ENCODE measurements at regions not wholly inside any gene's neighbourhood (a gene's known extent, or its start where the extent isn't known, plus 50 kb on each side); places are given as distances from the start of the nearest gene placed in this dataset.

GRCh38 chr4:159598602-159599001 lies 495.7 kb downstream of the RAPGEF2 start:
- no peak for TF ChIP-seq ZFX (IDR thresholded peaks at IDR 0.05; ENCODE audit: borderline replicate concordance)
- TF ChIP-seq CTCF (IDR thresholded peaks at IDR 0.05) = no peak
- no peak overlapping the region for H3K27ac ChIP-seq

DNA sequence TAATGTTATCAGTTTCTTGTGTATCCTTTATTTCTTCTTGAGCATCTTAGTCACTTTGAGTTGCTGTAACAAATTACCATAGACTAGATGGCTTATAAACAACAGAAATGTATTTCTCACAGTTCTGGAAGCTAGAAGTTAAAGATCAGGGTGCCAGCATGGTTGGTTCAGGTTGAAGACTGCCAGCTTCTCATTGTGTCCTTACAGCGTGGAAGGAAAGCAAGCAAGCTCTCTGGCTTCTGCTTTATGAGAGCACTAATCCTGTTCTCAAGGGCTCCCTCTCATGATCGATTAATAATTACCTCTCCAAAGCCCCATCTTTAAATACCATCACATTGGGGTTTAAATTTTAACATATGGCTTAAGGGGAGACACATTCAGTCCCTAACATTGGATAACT lies 497.2 kb downstream of the RAPGEF2 start:
- no peak overlapping the region for H3K27ac ChIP-seq
- no peak for TF ChIP-seq ZFX (IDR thresholded peaks at IDR 0.05; ENCODE audit: borderline replicate concordance)
- TF ChIP-seq CTCF (IDR thresholded peaks at IDR 0.05) = no peak

- no peak for TF ChIP-seq ZFX (IDR thresholded peaks at IDR 0.05; ENCODE audit: borderline replicate concordance)
- H3K27ac ChIP-seq = no peak overlapping the region
Measured at GRCh38 chr4:159604781-159605180, 501.9 kb downstream of the RAPGEF2 start.

DNA sequence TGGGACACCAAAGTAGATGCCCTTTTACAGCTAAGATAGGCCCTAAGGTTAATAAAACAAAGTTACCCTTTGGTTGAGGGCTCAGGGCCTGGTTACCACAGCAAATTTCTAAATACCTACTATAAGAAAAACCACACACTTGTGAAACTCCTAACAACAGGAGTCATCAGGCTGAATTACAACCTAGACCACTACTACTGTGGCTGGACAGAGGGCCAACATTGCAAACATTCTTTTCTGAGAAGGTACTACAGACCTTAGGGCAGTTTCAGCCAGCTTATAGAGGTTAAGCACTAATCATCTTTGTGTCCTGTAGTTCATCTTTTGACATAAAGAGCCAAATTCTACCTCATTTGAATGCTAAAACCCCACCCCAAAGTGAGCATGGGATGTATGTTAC lies 504.0 kb downstream of the RAPGEF2 start:
- TF ChIP-seq CTCF (IDR thresholded peaks at IDR 0.05) (no peak), ZFX (IDR thresholded peaks at IDR 0.05; ENCODE audit: borderline replicate concordance) (no peak)
- H3K27ac ChIP-seq = no peak overlapping the region

DNA sequence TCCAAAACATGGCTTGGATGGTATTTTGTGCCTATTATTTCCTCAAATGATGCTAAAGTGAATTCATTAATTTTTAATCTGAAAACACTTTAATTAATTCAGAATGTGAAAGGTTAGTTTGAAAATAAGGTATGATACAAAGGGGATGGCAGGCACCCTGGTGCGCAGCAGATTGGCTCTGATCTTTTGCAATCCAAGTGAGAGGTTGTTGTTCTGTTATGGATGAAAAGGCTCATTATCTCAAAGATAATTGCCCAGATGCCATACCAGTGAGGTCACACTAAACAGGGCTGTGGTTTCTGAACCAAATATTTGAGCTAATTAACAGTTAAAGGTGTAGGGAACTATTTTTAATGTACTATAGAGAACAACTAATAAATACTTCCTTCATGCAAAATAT lies 504.9 kb downstream of the RAPGEF2 start:
- TF ChIP-seq ZFX (IDR thresholded peaks at IDR 0.05; ENCODE audit: borderline replicate concordance) = no peak
- no peak for TF ChIP-seq CTCF (IDR thresholded peaks at IDR 0.05)
- H3K27ac ChIP-seq = no peak overlapping the region

- TF ChIP-seq ZFX (IDR thresholded peaks at IDR 0.05; ENCODE audit: borderline replicate concordance) (no peak), CTCF (IDR thresholded peaks at IDR 0.05) (no peak)
- H3K27ac ChIP-seq = no peak overlapping the region
Measured at GRCh38 chr4:159608436-159608835, 505.6 kb downstream of the RAPGEF2 start.

DNA sequence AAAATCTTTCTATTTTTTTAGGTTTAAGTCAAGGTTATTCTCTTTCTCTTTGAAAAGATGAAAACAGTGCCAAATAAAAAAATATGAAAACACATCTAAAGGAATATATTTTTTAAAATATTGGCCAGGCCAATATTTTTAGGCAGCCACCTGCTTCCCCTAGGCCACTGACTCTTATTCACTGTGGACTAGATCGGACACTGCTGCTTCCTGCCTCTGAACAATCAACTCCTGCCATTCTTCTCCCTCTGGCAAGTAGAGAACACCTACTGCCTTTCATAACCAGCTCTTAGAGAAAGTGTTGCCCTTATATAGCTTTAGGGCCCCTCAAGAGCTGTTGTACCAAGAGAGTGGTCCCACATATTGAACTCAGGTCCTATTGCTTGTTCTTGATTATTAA lies 529.2 kb downstream of the RAPGEF2 start:
- no peak overlapping the region for H3K27ac ChIP-seq
- TF ChIP-seq ZFX (IDR thresholded peaks at IDR 0.05; ENCODE audit: borderline replicate concordance) = no peak
- no peak for TF ChIP-seq CTCF (IDR thresholded peaks at IDR 0.05)

DNA sequence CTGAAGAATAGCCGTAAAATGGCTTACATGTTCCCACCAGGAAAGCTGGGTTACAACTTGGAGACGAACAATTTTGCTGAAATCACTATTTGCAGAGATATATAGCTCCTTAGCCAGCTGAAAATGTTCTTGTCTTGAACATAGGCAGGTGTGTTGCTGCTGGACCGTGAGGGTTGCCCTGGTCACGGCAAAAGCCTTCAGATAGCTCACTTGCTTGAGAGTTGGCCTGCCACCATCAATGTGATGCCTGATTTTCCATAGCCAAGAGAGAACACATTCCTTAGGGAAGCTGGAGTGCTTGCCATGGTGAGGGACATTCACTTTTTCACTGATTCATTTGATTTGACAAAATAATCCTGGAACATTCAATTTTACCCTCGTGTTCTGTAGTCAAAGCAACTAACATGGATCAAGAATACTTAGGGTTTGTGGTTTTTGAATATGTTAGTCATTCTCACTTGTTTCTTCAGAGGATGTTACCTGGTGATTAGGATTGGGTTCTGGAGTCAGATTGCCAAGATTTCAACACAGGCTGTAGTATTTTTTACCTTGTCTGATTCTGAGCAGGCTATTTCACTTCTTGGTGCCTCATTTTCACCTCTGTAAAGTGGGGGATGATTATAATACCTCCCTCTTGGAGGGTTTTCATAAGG lies 536.9 kb downstream of the RAPGEF2 start:
- H3K27ac ChIP-seq = no peak overlapping the region
- TF ChIP-seq ZFX (IDR thresholded peaks at IDR 0.05; ENCODE audit: borderline replicate concordance) = no peak
- TF ChIP-seq CTCF (IDR thresholded peaks at IDR 0.05) = no peak

All from 22Rv1 (cell line).